Vagina (tissue), 2 donors: ENCODE measurements at regions not wholly inside any gene's neighbourhood (a gene's known extent, or its start where the extent isn't known, plus 50 kb on each side); places are given as distances from the start of the nearest gene placed in this dataset.
"Not testable (repeated sequence)": the region's sequence is repeated elsewhere in the genome, so short reads cannot be mapped to it uniquely, and the experiment has no call there.

Source experiments
- DNase-seq, 2 donors: peaks; one replicate each; pipeline ENCODE4 v3.0.0-alpha.2; 2017; ENCODE audit errors: extremely low spot score in 2 of 2
- H3K27ac ChIP-seq: fragments of 200-600 bp; sonication (generic); one replicate; pipeline ENCODE4 v1.5.1; 2019
- H3K27me3 ChIP-seq: fragments of 200-600 bp; sonication (generic); one replicate; pipeline ENCODE4 v1.5.1; 2019
- H3K36me3 ChIP-seq, 2 donors: fragments of 200-600 bp; sonication (generic); one replicate each; pipeline ENCODE4 v1.5.1; 2017 to 2019
- H3K4me1 ChIP-seq: fragments of 200-600 bp; sonication (generic); one replicate; pipeline ENCODE4 v1.5.1; 2019
- H3K4me3 ChIP-seq, 2 donors: fragments of 200-600 bp; sonication (generic); 1 replicate in 1 of 2; 2 replicates in 1 of 2; pipeline ENCODE4 v1.5.1; 2016 to 2019
- H3K9me3 ChIP-seq: fragments of 200-600 bp; sonication (generic); one replicate; pipeline ENCODE4 v1.5.1; 2019
- POLR2A ChIP-seq, 2 donors: fragments of 450-650 bp; IDR thresholded peaks; one replicate each; pipeline ENCODE4 v1.6.1; 2017; ENCODE audit warnings: antibody characterized with exemption in 2 of 2, mild to moderate bottlenecking in 2 of 2, moderate library complexity in 2 of 2
- POLR2AphosphoS5 ChIP-seq, 2 donors: sonication (generic); formaldehyde crosslinking; IDR thresholded peaks; one replicate each; pipeline ENCODE4 v1.9.0; 2017; ENCODE audit warnings: antibody characterized with exemption in 2 of 2, mild to moderate bottlenecking in 2 of 2, low read depth in 1 of 2; ENCODE audit not compliant: insufficient read depth in 1 of 2
- intact Hi-C: fragments of 100-400 bp; cut with DNase I; formaldehyde crosslinking; loops from one replicate; pipeline ENCODE4 v1.15.1; 2023
- TF ChIP-seq, protein P1 (sequence below), 3 experiments: fragments of 450-650 bp in 2 of 3; fragments of 200-600 bp in 1 of 3; sonication (generic) in 1 of 3; IDR thresholded peaks; one replicate each; pipeline ENCODE4 v1.5.1; 2017 to 2019; ENCODE audit warnings: antibody characterized with exemption in 3 of 3, mild to moderate bottlenecking in 2 of 3, moderate library complexity in 2 of 3

GRCh38 chr3:158950178-158950901 lies 148.5 kb downstream of the MFSD1 start:
- DNase-seq: no peak
- no peaks in the 10 kb centered on the region for H3K27me3 ChIP-seq
- no peaks in the 10 kb centered on the region for H3K4me1 ChIP-seq
- H3K36me3 ChIP-seq: no peaks in the 10 kb centered on the region
- intact Hi-C loops: no loop called here
- TF ChIP-seq POLR2A (IDR thresholded peaks at IDR 0.05) (no peak), POLR2AphosphoS5 (IDR thresholded peaks at IDR 0.05; ENCODE audit: insufficient read depth in 1 of 2, low read depth in 1 of 2) (no peak)
- TF ChIP-seq, protein P1, sequence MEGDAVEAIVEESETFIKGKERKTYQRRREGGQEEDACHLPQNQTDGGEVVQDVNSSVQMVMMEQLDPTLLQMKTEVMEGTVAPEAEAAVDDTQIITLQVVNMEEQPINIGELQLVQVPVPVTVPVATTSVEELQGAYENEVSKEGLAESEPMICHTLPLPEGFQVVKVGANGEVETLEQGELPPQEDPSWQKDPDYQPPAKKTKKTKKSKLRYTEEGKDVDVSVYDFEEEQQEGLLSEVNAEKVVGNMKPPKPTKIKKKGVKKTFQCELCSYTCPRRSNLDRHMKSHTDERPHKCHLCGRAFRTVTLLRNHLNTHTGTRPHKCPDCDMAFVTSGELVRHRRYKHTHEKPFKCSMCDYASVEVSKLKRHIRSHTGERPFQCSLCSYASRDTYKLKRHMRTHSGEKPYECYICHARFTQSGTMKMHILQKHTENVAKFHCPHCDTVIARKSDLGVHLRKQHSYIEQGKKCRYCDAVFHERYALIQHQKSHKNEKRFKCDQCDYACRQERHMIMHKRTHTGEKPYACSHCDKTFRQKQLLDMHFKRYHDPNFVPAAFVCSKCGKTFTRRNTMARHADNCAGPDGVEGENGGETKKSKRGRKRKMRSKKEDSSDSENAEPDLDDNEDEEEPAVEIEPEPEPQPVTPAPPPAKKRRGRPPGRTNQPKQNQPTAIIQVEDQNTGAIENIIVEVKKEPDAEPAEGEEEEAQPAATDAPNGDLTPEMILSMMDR (IDR thresholded peaks at IDR 0.05): no peak
- H3K9me3 ChIP-seq: no peaks in the 10 kb centered on the region
- H3K4me3 ChIP-seq: no peak overlapping the region
- no peak overlapping the region for H3K27ac ChIP-seq

DNA sequence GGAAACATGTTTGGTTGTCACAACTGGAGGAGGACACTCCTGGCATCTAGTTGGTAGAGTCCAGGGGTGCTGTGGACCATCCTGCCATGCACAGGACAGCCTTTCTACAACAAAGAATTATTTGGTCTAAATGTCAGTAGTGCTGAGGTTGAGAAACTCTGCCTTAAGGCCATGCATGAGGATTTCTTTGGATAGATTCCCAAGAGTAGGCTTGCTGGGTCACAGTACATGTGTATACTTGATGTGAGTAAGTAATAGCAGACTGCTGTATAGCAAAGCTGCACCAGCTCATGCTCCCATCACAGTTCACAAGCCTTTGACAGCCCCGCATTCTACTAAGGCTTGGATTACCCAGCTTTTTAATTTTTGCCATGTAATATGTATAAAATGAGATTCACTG lies 151.3 kb downstream of the MFSD1 start:
- intact Hi-C loops: no loop called here
- Histone ChIP-seq H3K4me1 (no peaks in the 10 kb centered on the region), H3K9me3 (no peaks in the 10 kb centered on the region), H3K27ac (no peak overlapping the region), H3K36me3 (no peaks in the 10 kb centered on the region), H3K4me3 (no peak overlapping the region), H3K27me3 (no peaks in the 10 kb centered on the region)
- TF ChIP-seq, protein P1 (IDR thresholded peaks at IDR 0.05): no peak
- TF ChIP-seq POLR2AphosphoS5 (IDR thresholded peaks at IDR 0.05; ENCODE audit: insufficient read depth in 1 of 2, low read depth in 1 of 2) (no peak), POLR2A (IDR thresholded peaks at IDR 0.05) (no peak)
- no peak for DNase-seq

- no peaks in the 10 kb centered on the region for H3K9me3 ChIP-seq
- no peak overlapping the region for H3K4me3 ChIP-seq
- TF ChIP-seq POLR2AphosphoS5 (IDR thresholded peaks at IDR 0.05; ENCODE audit: insufficient read depth in 1 of 2, low read depth in 1 of 2): no peak
- TF ChIP-seq, protein P1 (IDR thresholded peaks at IDR 0.05): no peak
- no peak for TF ChIP-seq POLR2A (IDR thresholded peaks at IDR 0.05)
Observed at GRCh38 chr3:158954420-158954819, 152.6 kb downstream of the MFSD1 start.

GRCh38 chr3:158957777-158958176 lies 155.9 kb downstream of the MFSD1 start:
- intact Hi-C loops, H3K27me3 ChIP-seq, H3K27ac ChIP-seq, H3K36me3 ChIP-seq, H3K4me1 ChIP-seq, H3K9me3 ChIP-seq, DNase-seq, H3K4me3 ChIP-seq: not testable (repeated sequence)

More at GRCh38 chr3:158954420-158954819, 152.6 kb downstream of the MFSD1 start:
- H3K36me3 ChIP-seq: no peaks in the 10 kb centered on the region
- H3K4me1 ChIP-seq: no peaks in the 10 kb centered on the region
- DNase-seq: no peak
- no peaks in the 10 kb centered on the region for H3K27me3 ChIP-seq
- no peak overlapping the region for H3K27ac ChIP-seq
- intact Hi-C loops: no loop called here

GRCh38 chr3:158958873-158959272 lies 157.0 kb downstream of the MFSD1 start:
- intact Hi-C loops: no loop called here
- Histone ChIP-seq H3K4me3 (no peak overlapping the region), H3K9me3 (no peaks in the 10 kb centered on the region), H3K36me3 (no peaks in the 10 kb centered on the region), H3K4me1 (no peaks in the 10 kb centered on the region), H3K27me3 (no peaks in the 10 kb centered on the region), H3K27ac (no peak overlapping the region)
- TF ChIP-seq POLR2AphosphoS5 (IDR thresholded peaks at IDR 0.05; ENCODE audit: insufficient read depth in 1 of 2, low read depth in 1 of 2) (no peak), POLR2A (IDR thresholded peaks at IDR 0.05) (no peak)
- TF ChIP-seq, protein P1 (IDR thresholded peaks at IDR 0.05): no peak
- DNase-seq: no peak
